ENCODE measurements at regions not wholly inside any gene's neighbourhood (a gene's known extent, or its start where the extent isn't known, plus 50 kb on each side); places are given as distances from the start of the nearest gene placed in this dataset.

DNA sequence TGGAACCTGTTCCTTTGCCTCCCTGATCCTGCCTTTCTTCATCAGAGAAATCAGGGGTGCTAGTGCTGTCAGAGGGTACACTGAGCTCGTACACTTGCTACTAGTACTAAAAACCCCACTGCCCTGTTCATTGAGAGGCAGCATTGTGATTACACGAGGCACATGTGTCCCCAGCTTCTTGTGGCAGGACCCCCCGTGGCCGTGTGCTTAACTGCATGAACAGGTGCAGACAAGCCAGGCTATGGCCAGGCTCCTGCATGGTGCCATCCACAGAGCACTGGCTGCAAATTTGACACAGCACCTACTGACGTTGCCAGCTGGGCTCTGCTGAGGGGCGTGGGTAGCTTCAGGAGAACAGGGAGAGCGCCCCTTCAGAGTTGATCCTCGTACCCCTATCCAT, 248.4 kb downstream of the GLI2 start:
- no peak for DNase-seq

- DNase-seq: no peak
Observed at GRCh38 chr2:120984452-120985173, 248.9 kb downstream of the GLI2 start.

DNA sequence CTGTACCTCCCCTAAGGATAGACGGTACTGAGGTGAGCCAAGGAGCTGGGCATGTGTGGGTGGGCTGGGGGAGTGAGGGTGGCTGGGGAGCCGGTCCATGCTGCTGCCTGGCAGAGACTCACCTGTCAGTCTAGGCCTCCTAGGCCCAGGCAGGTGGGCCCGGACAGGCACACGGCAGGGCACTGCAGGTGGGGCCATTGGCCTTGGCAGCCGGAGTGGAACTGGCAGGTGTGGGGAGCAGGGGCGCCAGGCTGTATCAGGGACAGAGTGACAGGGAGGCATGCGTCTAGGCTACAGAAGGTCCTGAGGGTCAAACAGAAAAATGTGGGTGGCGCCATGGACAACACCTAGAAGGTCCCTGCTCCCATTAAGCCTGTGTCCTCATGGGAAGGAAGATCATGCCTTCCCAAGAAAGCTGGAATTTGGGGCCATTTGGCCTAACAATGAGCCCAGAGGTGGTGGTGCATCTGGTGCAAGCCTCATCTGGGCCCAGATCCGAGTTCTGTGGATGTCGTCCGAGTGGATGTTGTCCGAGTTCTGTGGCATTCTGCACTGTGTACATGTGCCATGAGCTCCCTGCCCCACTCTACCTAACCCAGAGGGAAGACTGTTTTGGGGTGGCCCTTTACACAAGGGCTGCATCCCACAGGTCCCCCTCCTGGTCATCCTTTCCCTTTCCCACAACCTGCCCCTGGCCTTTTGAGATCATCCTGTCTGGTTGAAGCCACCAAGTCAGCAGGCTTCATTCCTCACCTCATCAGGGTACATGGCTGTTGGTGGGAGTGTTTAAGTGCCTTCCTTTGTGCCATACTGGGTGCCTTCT, 249.7 kb downstream of the GLI2 start:
- DNase-seq: no peak

GRCh38 chr2:120985997-120986651, 250.5 kb downstream of the GLI2 start:
- DNase-seq: no peak

GRCh38 chr2:120986898-120987650, 251.4 kb downstream of the GLI2 start:
- DNase-seq: no peak

DNA sequence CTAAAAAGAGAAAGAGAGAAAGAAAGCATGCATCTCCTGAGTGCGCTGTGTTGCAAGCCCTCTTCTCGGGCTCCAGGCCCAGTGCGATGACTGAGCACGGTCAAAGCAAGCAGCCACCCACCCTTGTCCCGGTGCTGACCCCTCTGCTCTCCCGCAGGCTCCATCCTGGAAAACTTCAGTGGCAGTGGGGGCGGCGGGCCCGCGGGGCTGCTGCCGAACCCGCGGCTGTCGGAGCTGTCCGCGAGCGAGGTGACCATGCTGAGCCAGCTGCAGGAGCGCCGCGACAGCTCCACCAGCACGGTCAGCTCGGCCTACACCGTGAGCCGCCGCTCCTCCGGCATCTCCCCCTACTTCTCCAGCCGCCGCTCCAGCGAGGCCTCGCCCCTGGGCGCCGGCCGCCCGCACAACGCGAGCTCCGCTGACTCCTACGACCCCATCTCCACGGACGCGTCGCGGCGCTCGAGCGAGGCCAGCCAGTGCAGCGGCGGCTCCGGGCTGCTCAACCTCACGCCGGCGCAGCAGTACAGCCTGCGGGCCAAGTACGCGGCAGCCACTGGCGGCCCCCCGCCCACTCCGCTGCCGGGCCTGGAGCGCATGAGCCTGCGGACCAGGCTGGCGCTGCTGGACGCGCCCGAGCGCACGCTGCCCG, 252.5 kb downstream of the GLI2 start:
- no peak for DNase-seq

DNA sequence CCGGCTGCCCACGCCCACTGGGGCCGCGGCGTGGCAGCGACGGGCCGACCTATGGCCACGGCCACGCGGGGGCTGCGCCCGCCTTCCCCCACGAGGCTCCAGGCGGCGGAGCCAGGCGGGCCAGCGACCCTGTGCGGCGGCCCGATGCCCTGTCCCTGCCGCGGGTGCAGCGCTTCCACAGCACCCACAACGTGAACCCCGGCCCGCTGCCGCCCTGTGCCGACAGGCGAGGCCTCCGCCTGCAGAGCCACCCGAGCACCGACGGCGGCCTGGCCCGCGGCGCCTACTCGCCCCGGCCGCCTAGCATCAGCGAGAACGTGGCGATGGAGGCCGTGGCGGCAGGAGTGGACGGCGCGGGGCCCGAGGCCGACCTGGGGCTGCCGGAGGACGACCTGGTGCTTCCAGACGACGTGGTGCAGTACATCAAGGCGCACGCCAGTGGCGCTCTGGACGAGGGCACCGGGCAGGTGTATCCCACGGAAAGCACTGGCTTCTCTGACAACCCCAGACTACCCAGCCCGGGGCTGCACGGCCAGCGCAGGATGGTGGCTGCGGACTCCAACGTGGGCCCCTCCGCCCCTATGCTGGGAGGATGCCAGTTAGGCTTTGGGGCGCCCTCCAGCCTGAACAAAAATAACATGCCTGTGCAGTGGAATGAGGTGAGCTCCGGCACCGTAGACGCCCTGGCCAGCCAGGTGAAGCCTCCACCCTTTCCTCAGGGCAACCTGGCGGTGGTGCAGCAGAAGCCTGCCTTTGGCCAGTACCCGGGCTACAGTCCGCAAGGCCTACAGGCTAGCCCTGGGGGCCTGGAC, 253.2 kb downstream of the GLI2 start:
- no peak for DNase-seq

GRCh38 chr2:120989512-120990441, 254.1 kb downstream of the GLI2 start:
- no peak for DNase-seq

GRCh38 chr2:120990451-120990871, 254.8 kb downstream of the GLI2 start:
- no peak for DNase-seq

- DNase-seq: no peak
Observed at GRCh38 chr2:120991441-120991840, 255.8 kb downstream of the GLI2 start.

DNA sequence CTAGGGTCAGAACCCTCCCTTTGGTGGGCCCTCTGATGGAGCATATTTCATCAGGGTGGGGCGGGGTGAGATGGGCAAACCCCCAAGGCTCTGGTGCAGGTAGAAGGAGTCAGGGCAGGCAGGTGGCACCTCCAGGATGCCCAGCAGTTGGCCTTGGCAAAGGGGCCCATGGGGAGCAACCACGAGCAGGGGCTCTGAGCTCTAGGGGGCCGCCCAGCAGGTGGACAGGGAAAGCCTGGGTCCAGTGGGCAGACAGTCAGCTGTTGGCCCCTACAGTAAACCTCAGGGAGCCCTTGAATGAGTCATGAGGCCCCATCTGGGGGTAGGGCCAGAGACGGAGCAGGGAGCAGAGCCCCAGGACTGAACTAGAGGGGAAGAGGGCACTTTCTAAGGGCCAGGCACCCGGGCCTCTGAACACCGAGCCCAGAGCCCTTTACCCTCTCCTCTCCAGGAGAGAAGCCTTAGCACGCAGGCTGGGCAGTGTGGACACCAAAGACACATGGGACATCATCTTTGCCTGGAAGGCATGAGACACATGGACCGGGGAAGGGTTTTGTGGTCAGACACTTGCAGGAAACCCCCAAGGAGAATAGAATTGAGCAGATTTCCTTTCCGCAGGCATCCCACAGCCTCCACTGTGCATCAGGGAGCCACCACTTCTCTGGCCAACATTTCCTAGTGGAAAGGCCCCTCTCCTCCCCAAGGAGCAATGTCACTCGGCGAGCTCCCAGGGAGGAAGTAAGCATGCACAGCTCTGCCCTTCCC, 257.3 kb downstream of the GLI2 start:
- DNase-seq: no peak

DNA sequence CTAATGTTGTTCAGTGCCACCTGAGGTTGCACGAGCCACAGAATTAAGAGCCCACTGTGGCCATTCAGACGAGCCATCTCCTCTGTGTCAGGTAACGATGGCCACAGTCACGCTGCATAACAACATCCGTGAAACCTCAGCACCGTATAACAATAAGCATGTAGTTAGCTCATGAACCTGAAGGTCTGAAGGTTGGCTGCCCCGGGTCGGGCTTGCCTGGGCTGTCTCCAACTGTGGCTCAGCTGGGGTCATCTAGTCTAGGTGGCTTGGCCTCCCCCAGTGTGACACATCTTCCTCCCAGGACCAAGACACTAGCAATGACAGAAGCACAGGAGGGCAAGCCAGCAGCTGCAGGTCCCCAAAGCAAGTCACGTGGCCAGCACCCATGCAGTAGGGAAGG, 258.0 kb downstream of the GLI2 start:
- no peak for DNase-seq

GRCh38 chr2:120994301-120994995, 258.8 kb downstream of the GLI2 start:
- DNase-seq: no peak

- no peak for DNase-seq
Observed at GRCh38 chr2:120995152-120995551, 259.5 kb downstream of the GLI2 start.

DNA sequence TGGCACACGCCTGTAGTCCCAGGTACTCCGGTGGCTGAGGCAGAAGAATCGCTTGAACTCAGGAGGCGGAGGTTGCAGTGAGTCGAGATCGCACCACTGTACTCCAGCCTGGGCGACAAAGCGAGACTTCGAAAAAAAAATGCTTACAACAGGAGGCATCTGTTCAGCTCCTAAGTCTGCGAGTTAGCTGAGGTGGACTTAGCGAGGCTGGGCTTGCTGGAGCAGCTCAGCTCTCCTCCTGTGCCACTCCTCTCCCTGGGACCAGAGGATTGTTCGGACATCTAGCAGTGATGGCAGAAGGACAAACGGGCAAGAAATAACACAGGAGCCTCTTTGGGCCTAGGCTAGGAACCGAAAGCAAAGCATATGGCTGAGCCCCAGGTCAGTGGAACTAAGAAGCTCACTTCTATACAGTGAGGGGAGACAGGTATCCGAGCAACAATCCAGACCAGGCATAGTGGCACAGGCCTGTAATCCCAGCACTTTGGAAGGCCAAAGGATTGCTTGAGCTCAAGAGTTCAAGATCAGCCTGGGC, 260.1 kb downstream of the GLI2 start:
- no peak for DNase-seq

GRCh38 chr2:120999377-121000097, 263.9 kb downstream of the GLI2 start:
- no peak for DNase-seq

GRCh38 chr2:121000804-121001203, 265.1 kb downstream of the GLI2 start:
- DNase-seq: no peak

- DNase-seq: no peak
Observed at GRCh38 chr2:121001641-121002040, 266.0 kb downstream of the GLI2 start.
